ENCODE measurements at regions not wholly inside any gene's neighbourhood (a gene's known extent, or its start where the extent isn't known, plus 50 kb on each side); places are given as distances from the start of the nearest gene placed in this dataset.
"Not testable (repeated sequence)": the region's sequence is repeated elsewhere in the genome, so short reads cannot be mapped to it uniquely, and the experiment has no call there.

GRCh38 chr1:199058281-199058680 lies 419.4 kb downstream of the PTPRC start:
- DNase-seq = no peak

DNA sequence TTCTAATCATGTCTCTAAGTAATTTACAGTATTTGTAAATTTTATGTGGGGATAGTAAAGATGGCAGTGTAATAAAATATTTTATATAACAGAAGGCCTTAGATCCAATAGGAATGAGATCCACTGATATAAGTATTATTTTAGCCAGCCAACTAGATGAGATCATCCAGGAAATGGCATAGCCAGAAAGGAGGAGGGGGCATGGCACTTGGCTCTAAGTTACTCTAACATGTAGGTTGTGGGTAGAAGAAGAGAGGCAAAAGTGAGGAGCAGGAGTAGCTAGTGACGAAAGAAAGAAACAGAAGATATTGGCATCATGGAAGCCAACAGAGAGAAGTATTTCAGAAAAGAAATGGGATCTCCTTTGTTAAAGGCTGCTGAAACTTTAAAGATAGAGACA lies 426.1 kb downstream of the PTPRC start:
- no peak for DNase-seq

- no peak for DNase-seq
Measured at GRCh38 chr1:199067483-199067882, 428.6 kb downstream of the PTPRC start.

- DNase-seq = no peak
Measured at GRCh38 chr1:199071080-199071479, 432.2 kb downstream of the PTPRC start.

- no peak for DNase-seq
Measured at GRCh38 chr1:199073166-199073565, 434.3 kb downstream of the PTPRC start.

DNA sequence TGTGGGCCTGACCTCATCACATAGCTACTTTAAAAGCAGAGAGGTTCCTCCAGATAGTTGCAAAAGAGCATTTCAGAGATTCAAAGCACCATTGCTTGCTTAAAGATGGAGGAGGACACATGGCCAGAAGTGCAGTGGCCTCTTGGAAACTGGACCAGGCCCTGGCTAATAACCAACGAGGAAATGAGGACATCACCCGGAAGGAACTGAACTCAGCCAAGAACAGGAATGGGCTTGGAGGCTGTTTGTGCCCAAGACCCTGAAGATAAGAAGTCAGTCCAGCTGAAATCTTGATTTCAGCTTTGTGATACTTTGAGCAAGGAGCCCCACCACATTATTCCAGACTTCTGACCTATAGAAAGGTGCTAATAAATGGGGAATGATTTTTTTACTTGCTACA lies 437.0 kb downstream of the PTPRC start:
- DNase-seq = no peak

DNA sequence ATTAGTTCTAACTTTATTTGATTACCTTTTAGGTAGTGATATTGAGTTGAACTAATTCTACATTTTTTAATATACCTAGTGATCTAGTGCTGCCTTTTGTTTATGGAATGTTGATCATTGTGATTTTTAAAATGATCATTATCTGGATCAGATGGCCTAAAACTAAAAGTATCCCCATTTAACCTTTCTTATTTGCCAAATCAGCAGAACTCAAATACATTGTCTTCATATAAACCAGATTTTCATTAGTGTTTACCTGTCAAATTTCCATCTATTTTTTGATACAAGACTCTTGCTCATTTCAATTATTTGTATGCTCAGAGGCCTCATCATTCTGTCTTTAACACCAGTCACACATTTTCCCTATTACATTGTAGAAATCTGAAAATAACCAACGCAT lies 441.2 kb downstream of the PTPRC start:
- DNase-seq = no peak

DNA sequence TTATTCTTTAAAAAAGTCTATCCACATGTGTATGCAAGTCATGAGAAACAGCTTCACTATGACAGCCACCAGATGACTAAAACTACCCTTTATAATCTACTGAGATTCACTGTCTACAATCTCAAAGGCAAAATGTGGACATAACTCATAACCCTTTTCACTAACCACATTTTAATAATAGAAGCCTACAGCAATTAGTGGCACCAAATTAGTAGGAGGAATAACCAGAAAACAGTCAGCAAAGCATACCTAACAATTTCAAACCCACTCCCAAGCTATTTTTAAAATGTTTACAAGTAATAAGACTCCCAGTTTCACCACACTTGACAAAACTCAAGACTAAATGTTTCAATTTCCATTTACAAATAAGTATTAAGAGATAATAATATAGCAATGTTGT lies 442.9 kb downstream of the PTPRC start:
- no peak for DNase-seq

GRCh38 chr1:199082778-199083389 lies 444.0 kb downstream of the PTPRC start:
- DNase-seq = no peak

DNA sequence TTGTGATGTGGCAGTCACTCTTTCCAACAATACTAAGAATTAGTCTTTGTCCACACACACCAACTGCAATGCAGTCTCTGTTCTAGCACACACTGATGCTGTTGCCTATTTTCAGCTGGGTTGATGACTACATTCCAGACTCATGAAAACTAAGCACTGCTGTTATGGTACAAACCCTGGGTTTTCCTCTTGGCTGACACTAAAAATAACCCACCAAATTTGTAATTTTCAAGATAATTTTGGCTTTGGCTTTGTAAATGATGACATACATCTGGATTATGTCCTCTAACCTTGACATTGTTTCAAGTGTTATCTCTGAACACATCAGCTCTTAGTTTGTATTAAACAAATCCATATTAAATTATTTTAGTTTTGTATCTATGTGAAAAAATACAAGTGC lies 444.8 kb downstream of the PTPRC start:
- DNase-seq = no peak

- DNase-seq = no peak
Measured at GRCh38 chr1:199084293-199084692, 445.5 kb downstream of the PTPRC start.

- DNase-seq = no peak
Measured at GRCh38 chr1:199085903-199086302, 447.1 kb downstream of the PTPRC start.

DNA sequence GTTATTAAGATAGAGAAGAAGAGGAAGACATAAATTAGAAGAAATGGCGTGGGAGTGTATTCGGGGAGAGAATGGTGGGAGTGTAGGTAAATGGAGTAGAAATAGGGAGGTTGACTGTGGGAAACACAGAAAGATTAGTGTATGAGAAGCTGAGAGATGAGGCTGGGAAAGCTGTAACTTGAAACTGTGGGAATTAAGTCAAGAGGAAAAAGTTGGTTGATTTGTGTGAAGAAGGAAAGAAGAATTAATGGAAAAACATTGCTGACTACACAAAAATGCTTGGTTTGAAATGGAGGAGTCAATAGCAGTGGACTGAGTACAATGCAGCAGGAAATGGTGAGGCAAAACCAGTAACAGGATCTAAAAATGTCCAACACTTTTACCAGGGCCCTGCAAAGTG lies 448.3 kb downstream of the PTPRC start:
- DNase-seq = no peak

DNA sequence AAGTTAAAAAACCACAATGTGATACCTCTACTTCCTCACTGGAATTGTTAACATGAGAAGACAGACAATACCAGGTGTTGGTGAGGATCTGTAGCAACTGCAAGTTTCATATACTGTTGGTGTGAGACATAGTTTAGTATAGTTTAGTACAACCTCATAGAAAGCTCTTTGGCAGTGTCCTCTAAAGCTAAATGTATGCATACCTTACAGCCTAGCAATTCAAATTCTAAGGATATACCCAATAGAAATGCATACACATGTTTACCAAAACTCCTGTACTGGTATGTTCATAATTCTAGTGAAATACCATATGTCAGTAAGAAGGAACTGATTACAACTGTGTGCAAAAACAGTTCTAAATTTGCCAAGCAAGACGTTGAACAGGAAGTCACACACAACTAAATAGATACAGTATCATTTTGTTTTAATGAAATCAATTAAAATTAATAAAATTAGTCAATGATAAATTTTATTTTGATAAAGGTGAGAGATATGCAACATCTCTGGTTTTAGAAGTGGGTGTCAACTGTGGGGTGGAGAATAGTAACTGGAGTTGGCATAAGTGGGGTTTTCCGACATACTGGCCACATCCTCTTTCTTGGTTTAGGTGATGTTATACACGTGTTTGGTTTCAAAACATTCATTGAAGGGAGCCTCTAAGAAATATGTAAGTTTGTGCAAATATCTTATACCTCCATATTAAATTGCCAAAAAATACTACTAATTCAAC lies 450.7 kb downstream of the PTPRC start:
- DNase-seq = no peak

- not testable (repeated sequence) for DNase-seq
Measured at GRCh38 chr1:199095628-199096027, 456.8 kb downstream of the PTPRC start.

DNA sequence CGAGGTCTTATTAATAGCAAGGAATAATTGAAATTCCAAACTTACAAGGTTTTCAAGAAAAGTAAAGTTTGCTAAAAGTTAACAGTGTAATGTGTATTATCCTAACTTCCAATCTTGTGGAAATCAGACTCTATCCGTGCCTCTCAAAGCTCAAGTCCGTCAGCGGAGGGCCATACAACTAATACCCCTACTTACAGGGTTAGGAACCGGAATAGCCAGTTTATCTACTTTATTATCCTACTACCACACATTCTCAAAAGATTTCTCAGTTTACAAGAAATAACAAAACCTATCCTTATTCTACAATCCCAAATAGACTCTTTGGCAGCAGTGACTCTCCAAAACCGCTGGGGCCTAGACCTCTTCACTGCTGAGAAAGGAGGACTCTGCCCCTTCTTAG lies 457.8 kb downstream of the PTPRC start:
- no peak for DNase-seq

DNA sequence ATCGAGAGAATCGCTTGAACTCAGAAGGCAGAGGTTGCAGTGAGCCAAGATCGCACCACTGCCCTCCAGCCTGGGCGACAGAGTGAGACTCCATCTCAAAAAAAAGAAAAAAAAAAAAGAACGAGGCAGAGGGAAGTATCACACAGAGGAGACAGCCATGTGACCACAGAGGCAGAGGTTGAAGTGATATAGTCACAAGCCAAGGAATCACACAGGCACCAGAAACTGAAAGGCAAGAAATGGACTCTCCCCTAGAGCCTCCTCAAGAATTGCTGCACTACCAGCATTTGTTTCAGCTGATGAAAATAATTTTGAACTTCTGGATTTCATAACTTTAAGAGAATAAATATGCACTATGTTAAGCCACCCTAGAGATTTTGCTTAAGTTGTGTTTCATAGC lies 459.6 kb downstream of the PTPRC start:
- DNase-seq = no peak

DNA sequence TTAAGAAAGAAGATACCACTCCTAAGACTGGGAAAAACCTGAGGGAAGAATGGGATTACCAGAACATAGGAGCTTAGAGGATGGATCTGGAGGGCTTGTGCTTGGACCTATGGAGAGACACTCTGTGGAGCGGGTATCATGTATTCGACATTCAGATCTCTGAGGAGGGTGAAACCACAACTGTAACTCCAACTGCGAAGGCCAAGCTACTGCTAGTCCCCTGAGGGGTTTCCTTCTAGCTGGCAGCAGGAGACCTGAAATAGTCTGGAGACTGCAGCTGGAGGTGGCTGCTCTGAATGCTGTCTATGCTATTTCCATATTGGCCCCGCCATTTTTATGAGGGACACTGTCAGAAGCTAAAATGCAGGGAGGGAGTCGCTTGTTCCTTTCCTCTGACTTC lies 462.3 kb downstream of the PTPRC start:
- no peak for DNase-seq

DNA sequence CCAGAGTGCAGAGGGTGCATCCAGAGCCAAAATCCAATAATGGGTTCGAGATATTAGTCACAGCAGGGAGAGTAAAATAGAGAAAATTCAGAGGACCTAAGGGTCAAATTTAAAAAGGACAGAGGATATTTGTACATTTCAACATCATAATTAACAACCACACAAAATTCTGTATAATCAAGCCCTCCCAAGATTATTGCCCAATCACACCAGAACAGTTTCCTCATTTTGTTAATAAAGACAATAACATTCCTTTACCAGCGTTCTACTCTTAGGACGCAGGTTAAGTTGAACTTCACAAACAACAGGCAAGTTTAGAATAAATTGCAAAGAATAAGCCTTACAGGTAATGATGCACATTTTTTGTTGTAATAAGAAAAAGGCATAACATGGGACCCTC lies 462.8 kb downstream of the PTPRC start:
- DNase-seq = no peak

DNA sequence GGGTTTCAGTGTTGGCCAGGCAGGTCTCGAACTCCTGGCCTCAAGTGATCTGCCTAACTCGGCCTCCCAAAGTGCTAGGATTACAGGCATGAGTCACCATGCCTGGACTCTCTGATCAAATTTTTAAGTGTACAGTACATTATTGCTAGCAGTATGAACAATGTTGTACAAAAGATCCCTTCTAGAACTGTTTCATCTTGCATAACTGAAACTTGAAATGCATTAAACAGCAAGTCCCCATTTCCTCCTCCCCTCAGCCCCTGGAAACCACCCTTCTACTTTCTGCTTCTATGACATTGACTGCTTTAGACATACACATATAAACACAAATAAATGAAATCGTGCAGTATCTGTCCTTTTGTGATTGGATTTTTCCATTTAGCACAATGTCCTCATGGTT lies 463.4 kb downstream of the PTPRC start:
- DNase-seq = no peak

- DNase-seq = no peak
Measured at GRCh38 chr1:199109160-199109559, 470.3 kb downstream of the PTPRC start.

DNA sequence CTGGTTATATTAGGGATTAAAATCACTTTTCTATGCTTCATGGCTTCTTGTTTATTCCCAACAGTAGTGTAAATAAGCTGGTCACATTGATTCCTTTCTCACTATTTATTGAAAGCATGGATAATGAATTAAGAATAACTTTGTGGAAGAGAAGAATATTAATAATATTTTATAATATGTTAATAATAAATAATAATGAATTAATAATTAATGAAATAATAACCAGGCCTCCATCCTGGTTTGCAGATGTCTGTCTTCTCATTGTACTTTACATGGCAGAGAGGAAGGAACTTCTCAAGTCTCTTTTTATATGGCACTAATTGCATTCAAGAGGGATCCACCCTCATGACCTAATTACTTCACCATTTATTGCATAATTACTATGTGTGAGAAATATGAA lies 473.5 kb downstream of the PTPRC start:
- no peak for DNase-seq

- DNase-seq = peak; percentile 18
Measured at GRCh38 chr1:199113265-199113869, 474.5 kb downstream of the PTPRC start.

DNA sequence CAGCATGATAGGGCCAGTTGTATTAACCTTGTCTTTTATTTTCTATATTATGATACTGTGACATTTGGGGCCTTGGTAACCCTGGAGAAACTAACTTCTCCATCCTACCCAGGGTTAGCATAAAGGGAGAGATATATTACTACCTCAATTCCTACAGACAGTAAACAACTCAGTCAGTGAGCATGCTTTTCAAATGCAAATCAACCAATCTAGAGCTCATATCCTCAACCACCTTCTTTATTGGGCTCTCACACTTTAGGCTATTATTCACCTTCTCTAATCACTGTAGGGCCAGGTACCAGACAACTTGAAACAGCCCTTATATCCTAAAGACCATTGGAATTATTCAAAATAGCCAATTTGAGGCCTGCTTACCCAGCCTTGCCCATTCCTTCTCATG lies 477.6 kb downstream of the PTPRC start:
- no peak for DNase-seq

DNA sequence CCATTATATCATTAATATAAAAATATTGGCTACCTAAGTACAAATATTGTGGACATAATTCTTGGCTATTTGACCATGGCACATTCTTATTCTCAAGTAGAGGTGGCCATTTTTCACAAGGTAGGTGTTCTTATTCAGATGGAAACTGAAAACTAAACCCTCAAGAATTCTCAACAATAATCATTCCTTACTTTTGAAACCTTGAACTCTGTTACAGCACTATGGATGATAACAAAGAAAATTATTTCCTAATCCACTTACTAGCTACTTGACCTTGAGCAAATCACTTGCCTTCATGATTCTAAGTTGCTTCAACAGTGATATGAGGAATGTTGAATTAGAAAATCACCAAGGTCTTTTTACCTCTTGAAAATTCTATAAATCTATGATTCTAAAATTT lies 482.2 kb downstream of the PTPRC start:
- DNase-seq = no peak
